CD14-positive monocyte (primary cell): ENCODE measurements at regions not wholly inside any gene's neighbourhood (a gene's known extent, or its start where the extent isn't known, plus 50 kb on each side); places are given as distances from the start of the nearest gene placed in this dataset.

Source experiments
- DNase-seq, 3 donors: peaks; one replicate each; pipeline ENCODE4 v3.0.0-alpha.2; 2011 to 2022
- H2AFZ ChIP-seq: 2 replicates; pipeline ENCODE4 v1.6.0; 2012; ENCODE audit warnings: mild to moderate bottlenecking, low read depth, low read length, inconsistent platforms; ENCODE audit not compliant: insufficient read depth, poor library complexity, severe bottlenecking
- H3K27ac ChIP-seq, 2 donors: 1 replicate in 1 of 2; 2 replicates in 1 of 2; pipeline ENCODE4 v1.5.1; 2012 to 2013; ENCODE audit warnings: low read length in 2 of 2, control low read depth in 1 of 2, inconsistent platforms in 1 of 2, low read depth in 1 of 2, mild to moderate bottlenecking in 1 of 2
- H3K27me3 ChIP-seq, 2 donors: one replicate each; pipeline versions ENCODE4 v1.6.0 to v1.6.1; 2011 to 2013; ENCODE audit warnings: low read length in 2 of 2; ENCODE audit not compliant: control insufficient read depth in 2 of 2, insufficient read depth in 2 of 2
- H3K36me3 ChIP-seq, 2 donors: replicated peaks in 1 of 2; 1 replicate in 1 of 2; 2 replicates in 1 of 2; pipeline versions ENCODE4 v1.5.1 to v1.6.1; 2012 to 2013; ENCODE audit warnings: low read length in 2 of 2, control low read depth in 1 of 2, inconsistent platforms in 1 of 2, mild to moderate bottlenecking in 1 of 2; ENCODE audit not compliant: insufficient read depth in 2 of 2, control insufficient read depth in 1 of 2
- H3K4me1 ChIP-seq, 2 donors: 1 replicate in 1 of 2; 2 replicates in 1 of 2; pipeline versions ENCODE4 v1.5.1 to v1.6.1; 2012 to 2013; ENCODE audit warnings: low read length in 2 of 2, control low read depth in 1 of 2, inconsistent platforms in 1 of 2, mild to moderate bottlenecking in 1 of 2, moderate library complexity in 1 of 2; ENCODE audit not compliant: insufficient read depth in 2 of 2, control insufficient read depth in 1 of 2
- H3K4me2 ChIP-seq: replicated peaks from 2 replicates; pipeline ENCODE3; 2012; ENCODE audit warnings: low read length, moderate library complexity, mild to moderate bottlenecking; ENCODE audit not compliant: poor library complexity, severe bottlenecking; ENCODE audit errors: extremely low read depth
- H3K4me3 ChIP-seq, 3 experiments: fragments of 200-600 bp in 1 of 3; sonication (generic) in 1 of 3; replicated peaks in 1 of 3; 1 replicate in 2 of 3; 2 replicates in 1 of 3; pipeline ENCODE4 v1.5.1; 2011 to 2013; ENCODE audit warnings: low read length in 3 of 3, mild to moderate bottlenecking in 3 of 3, control low read depth in 2 of 3, low read depth in 2 of 3, inconsistent platforms in 1 of 3, moderate library complexity in 1 of 3
- H3K79me2 ChIP-seq: 2 replicates; pipeline ENCODE4 v1.6.0; 2012; ENCODE audit warnings: mild to moderate bottlenecking, control low read depth, inconsistent platforms, low read length, moderate library complexity; ENCODE audit not compliant: insufficient read depth
- H3K9ac ChIP-seq: 2 replicates; pipeline ENCODE4 v1.6.0; 2017; ENCODE audit warnings: low read length, mild to moderate bottlenecking; ENCODE audit not compliant: insufficient read depth, poor library complexity, severe bottlenecking
- H3K9me3 ChIP-seq, 2 donors: replicated peaks in 1 of 2; 1 replicate in 1 of 2; 2 replicates in 1 of 2; pipeline versions ENCODE4 v1.5.1 to v1.6.1; 2012 to 2013; ENCODE audit warnings: low read length in 2 of 2, control low read depth in 1 of 2; ENCODE audit not compliant: control insufficient read depth in 1 of 2, insufficient read depth in 1 of 2
- H4K20me1 ChIP-seq: 2 replicates; pipeline ENCODE4 v1.6.0; 2012; ENCODE audit warnings: mild to moderate bottlenecking, low read length, control low read depth, moderate library complexity; ENCODE audit not compliant: insufficient read depth
- H3K27ac Mint-ChIP-seq, 7 donors: one replicate each; pipeline ENCODE4 v1.8.0; 2020; ENCODE audit warnings: mild to moderate bottlenecking in 7 of 7, mixed read lengths in 7 of 7, moderate library complexity in 6 of 7, inconsistent platforms in 2 of 7
- H3K27me3 Mint-ChIP-seq, 3 donors: one replicate each; pipeline ENCODE4 v1.8.0; 2021 to 2022; ENCODE audit warnings: low read depth in 3 of 3, mild to moderate bottlenecking in 3 of 3, mixed read lengths in 3 of 3, moderate library complexity in 3 of 3, inconsistent platforms in 1 of 3
- H3K36me3 Mint-ChIP-seq, 2 donors: one replicate each; pipeline ENCODE4 v1.8.0; 2020; ENCODE audit warnings: mixed read lengths in 2 of 2, inconsistent platforms in 1 of 2, mild to moderate bottlenecking in 1 of 2
- H3K4me1 Mint-ChIP-seq: one replicate; pipeline ENCODE4 v1.8.0; 2020; ENCODE audit warnings: mild to moderate bottlenecking, mixed read lengths
- H3K4me3 Mint-ChIP-seq, 2 donors: one replicate each; pipeline ENCODE4 v1.8.0; 2020; ENCODE audit warnings: mild to moderate bottlenecking in 2 of 2, mixed read lengths in 2 of 2, moderate library complexity in 1 of 2
- H3K9me3 Mint-ChIP-seq, 7 donors: one replicate each; pipeline ENCODE4 v1.8.0; 2020 to 2022; ENCODE audit warnings: mixed read lengths in 7 of 7, mild to moderate bottlenecking in 6 of 7, moderate library complexity in 6 of 7, inconsistent platforms in 2 of 7
- CTCF ChIP-seq: fragments of 200-600 bp; IDR thresholded peaks from one replicate; pipeline ENCODE4 v1.8.0; 2022; ENCODE audit warnings: antibody characterized with exemption, mild to moderate bottlenecking
- WGBS: methylation state at CpG from one replicate; pipeline ENCODE4 v1.1.5; 2013; ENCODE audit warnings: missing lambda C conversion rate; ENCODE audit not compliant: insufficient coverage; 5-methylcytosine and 5-hydroxymethylcytosine counted together
- intact Hi-C, 2 donors: fragments of 100-400 bp; cut with micrococcal nuclease; formaldehyde crosslinking; loops; one replicate each; pipeline versions ENCODE4 v1.15.0 to v1.15.1; 2023

- H2AFZ ChIP-seq: no peak overlapping the region
- no peaks in the 10 kb centered on the region for H3K27me3 ChIP-seq
- H3K36me3 Mint-ChIP-seq: no peaks in the 10 kb centered on the region
- H3K4me3 Mint-ChIP-seq: no peak overlapping the region
- intact Hi-C loops: no loop called here
- H3K4me1 Mint-ChIP-seq: no peaks in the 10 kb centered on the region
- no peaks in the 10 kb centered on the region for H3K79me2 ChIP-seq
- no CpG with 5 or more reads among the region's 3 CpGs for WGBS
- no peaks in the 10 kb centered on the region for H3K27me3 Mint-ChIP-seq
- H3K9me3 ChIP-seq: peaks cover 7 to 8% of the 10 kb centered on the region in 2 donors
- H3K4me2 ChIP-seq: no peak overlapping the region
- no peak overlapping the region for H3K9ac ChIP-seq
- no peak overlapping the region for H3K27ac ChIP-seq
- H3K4me1 ChIP-seq: no peaks in the 10 kb centered on the region
- peaks cover 0 to 14% (median 7%) of the 10 kb centered on the region in 7 donors for H3K9me3 Mint-ChIP-seq
- H3K36me3 ChIP-seq: no peaks in the 10 kb centered on the region
- H3K4me3 ChIP-seq: no peak overlapping the region
- no peak overlapping the region for H3K27ac Mint-ChIP-seq
- H4K20me1 ChIP-seq: no peaks in the 10 kb centered on the region
- TF ChIP-seq CTCF: no peak
- DNase-seq: no peak
These were observed 1346.8 kb upstream of the CELF2 start for GRCh38 chr10:9670911-9671310.

- WGBS: 100% methylated on average over 1 of the region's 2 CpGs
- Histone ChIP-seq H3K9me3 (peaks cover 5 to 10% of the 10 kb centered on the region in 2 donors), H3K27ac (no peak overlapping the region), H3K4me3 (no peak overlapping the region), H4K20me1 (no peaks in the 10 kb centered on the region), H3K27me3 (no peaks in the 10 kb centered on the region), H3K9ac (no peak overlapping the region), H3K4me1 (no peaks in the 10 kb centered on the region), H2AFZ (no peak overlapping the region), H3K79me2 (no peaks in the 10 kb centered on the region), H3K4me2 (no peak overlapping the region), H3K36me3 (no peaks in the 10 kb centered on the region)
- no peak overlapping the region for H3K4me3 Mint-ChIP-seq
- no peak overlapping the region for H3K27ac Mint-ChIP-seq
- no peak for TF ChIP-seq CTCF
- no peaks in the 10 kb centered on the region for H3K36me3 Mint-ChIP-seq
- intact Hi-C loops: no loop called here
- peaks cover 3 to 19% (median 7%) of the 10 kb centered on the region in 7 donors for H3K9me3 Mint-ChIP-seq
- H3K4me1 Mint-ChIP-seq: no peaks in the 10 kb centered on the region
- H3K27me3 Mint-ChIP-seq: no peaks in the 10 kb centered on the region
- no peak for DNase-seq
These were observed 1336.0 kb upstream of the CELF2 start for GRCh38 chr10:9681655-9682054.
